Medulla oblongata (tissue), 1 donor: ENCODE measurements at regions not wholly inside any gene's neighbourhood (a gene's known extent, or its start where the extent isn't known, plus 50 kb on each side); places are given as distances from the start of the nearest gene placed in this dataset.
"Not testable (repeated sequence)": the region's sequence is repeated elsewhere in the genome, so short reads cannot be mapped to it uniquely, and the experiment has no call there.

ENCODE experiments used
- DNase-seq: peaks from one replicate; pipeline ENCODE4 v3.0.0-alpha.2; 2015; ENCODE audit errors: extremely low spot score

DNA sequence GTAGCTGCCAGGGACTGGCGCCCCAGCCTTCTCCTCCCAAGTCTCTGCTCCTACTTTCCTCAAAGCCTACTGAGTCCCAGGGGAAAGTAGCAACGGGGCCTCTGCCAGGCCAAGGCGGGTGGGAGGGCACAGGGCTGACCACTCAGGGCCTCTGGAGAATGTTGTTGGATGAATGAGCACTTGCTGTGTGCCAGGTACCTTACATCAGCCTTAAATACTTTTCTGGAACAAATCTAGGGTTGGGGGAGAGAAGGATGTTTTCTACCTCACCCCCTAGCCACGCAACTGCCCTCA lies 119.3 kb upstream of the ZBTB40 start:
- DNase-seq = no peak

DNA sequence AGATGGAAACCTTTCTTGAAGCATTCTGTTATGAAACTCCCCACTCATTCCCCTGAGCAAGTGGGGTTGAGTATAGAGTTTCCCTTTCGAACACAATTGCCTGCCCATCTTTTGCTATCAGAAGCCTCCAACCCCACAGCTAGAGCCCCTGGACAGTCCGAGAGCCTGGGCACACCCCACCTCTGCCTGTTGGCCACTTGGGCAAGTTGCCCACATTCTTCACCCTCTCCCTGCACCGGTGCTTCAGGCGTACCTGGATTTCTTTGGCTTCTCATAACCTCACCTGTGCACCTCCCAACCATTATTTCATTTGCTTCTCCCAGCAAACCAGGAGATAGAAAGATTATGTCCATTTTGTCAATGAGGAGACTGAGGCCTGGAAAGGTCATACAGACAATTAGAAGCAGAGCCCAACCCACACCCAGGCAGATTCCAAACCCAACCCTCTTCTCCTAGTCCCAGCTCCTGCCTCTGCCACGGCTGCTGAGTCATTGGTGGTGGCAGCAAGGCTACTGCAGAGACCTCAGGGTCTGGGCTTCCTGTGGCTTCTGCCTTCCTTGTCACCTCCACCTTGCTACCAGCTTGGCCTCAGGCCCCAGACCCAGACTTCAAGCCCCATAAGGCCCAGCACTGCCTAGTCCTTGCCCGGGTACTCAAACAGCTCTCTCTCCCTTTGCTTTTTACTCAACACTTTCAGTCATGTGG lies 118.7 kb upstream of the ZBTB40 start:
- DNase-seq = no peak

DNA sequence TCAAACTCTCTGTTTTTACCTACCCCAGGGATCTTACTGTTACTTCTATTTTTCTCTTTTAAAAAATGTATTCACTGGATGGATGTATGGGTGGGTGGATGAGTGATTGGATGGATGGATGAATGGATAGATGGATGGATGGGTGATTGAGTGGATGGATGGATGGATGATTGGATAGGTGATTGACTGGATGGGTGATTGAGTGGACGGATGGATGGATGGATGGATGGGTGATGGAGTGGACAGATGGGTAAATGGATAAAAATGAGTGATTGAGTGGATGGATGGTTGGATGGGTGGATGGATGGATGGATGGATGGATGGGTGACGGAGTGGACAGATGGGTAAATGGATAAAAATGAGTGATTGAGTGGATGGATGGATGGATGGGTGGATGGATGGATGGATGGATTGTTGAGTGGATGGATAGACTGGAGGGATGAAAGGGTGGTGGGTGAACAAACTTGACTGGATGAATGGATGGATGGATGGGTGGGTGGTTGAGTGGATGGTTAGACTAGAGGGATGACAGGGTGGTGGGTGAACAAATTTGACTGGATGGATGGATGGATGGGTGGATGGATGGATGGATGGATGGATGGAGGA lies 118.0 kb upstream of the ZBTB40 start:
- no peak for DNase-seq

DNA sequence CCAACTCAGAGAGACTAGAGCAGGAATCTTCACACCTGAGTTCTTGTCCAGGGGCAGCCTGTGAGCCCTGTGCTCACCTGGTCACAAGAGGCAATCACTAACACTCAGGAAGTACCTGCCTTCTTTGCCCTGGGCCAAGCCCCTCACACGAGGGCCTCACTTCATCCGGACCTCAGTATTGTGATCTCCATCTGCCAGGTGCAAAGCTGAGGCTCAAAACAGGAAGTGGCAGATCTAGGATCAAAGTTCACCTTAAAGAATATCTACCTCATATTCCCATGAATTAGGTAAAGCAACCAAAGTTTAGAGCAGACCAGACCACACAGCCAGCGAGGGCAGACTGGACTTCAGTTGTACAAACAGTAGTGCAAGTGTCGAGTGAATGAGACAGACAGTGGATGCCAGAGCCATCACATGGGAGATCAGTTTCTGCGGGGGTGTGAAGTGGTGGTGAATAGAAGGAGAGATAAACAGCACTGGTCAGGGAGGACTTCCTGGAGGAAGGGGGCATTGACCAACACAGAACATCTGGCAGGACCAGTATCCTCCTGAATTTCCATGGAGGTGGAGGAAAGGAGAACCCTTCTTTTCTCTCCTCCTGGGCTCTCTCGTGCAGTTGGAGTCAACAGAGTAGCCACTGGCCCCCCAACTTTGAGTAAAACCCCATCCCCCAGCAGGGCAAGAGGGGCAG lies 116.6 kb upstream of the ZBTB40 start:
- no peak for DNase-seq

DNA sequence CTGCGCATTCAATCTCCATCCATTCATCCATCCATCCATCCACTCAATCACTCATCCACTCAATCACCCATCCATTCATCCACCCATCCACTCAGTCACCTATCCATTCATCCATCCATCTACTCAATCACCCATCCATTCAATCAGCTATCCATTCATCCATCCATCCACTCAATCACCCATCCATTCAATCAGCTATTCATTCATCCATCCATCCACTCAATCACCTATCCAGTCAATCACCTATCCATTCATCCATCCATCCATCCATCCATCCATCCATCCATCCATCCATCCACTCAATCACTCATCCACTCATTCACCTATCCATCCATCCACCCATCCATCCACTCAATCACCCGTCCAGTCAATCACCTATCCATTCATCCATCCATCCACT lies 115.4 kb upstream of the ZBTB40 start:
- DNase-seq = not testable (repeated sequence)

DNA sequence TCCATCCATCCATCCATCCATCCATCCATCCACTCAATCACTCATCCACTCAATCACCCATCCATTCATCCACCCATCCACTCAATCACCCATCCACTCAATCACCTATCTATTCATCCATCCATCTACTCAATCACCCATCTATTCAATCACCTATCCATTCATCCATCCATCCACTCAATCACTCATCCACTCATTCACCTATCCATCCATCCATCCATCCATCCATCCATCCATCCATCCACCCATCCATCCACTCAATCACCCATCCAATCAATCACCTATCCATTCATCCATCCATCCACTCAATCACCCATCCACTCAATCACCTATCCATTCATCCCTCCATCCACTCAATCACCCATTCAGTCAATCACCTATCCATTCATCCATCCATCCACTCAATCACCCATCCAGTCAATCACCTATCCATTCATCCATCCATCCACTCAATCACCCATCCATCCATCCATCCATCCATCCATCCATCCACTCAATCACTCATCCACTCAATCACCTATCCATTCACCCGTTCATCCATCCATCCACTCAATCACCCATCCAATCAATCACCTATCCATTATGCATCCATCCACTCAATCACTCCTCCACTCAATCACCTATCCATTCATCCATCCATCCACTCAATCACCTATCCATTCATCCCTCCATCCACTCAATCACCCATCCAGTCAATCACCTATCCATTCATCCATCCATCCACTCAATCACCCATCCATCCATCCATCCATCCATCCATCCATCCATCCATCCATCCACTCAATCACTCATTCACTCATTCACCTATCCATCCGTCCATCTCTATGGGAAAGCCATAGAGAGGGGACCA lies 114.7 kb upstream of the ZBTB40 start:
- DNase-seq = not testable (repeated sequence)

- no peak for DNase-seq
Measured at GRCh38 chr1:22338071-22338765, 113.4 kb upstream of the ZBTB40 start.

DNA sequence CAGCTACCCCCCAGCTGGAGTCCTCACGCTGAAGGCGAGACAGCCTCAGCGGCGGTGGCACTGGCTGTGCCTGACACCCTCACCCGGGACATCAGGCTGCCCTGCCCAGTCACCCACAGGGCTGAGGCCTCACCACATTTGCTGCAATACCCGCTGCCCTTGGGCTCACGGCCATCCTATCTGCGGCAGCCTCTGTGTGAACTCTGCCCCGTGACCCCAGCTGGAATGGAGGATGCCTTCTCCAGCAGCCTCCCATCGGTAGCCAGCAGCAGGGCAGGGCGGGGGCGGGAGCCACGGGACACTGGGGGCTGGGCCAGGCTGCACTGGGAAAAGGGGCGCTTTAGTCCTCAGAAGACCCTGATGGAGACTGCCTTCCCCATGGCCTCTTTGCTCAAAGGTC lies 112.4 kb upstream of the ZBTB40 start:
- DNase-seq = no peak

DNA sequence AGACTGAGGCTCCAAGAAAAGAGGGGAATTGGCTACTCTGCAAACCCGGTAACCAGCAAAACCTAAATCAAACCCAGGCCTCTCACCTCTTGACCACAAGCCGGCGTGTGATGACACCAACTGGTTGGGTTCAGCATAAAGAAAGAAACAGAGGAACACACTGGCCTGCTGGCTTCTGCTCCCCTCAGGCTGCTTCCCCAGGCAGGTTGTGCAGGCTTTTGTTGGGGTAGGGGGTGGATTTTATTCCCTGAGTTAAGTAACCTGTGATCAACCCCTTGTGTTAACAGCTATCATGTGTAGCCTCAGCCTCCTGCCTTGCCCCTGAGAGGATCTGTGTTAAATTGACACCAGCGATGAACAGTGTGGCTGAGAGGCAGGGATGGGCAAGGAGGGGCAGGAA lies 111.6 kb upstream of the ZBTB40 start:
- DNase-seq = no peak

DNA sequence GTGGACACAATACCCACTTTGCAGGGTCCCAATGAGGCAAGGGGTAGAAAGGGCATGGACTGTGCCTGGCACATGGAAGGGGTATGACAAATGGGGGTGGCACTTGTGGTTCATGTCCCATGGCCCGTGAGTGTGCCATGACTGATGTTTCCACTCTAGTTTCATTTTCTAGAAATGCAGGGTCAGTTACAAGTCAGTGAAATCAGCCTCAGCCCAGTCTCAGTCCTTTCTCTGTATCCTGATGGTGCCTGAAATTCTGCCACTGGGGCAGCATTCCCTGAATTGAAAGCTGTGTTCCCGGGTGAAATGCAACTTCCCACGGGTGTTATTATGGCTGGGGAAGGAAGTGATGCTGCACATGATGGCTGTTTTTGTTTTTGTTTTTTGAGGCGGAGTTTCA lies 110.8 kb upstream of the ZBTB40 start:
- no peak for DNase-seq

- DNase-seq = no peak
Measured at GRCh38 chr1:22341791-22342605, 109.7 kb upstream of the ZBTB40 start.

DNA sequence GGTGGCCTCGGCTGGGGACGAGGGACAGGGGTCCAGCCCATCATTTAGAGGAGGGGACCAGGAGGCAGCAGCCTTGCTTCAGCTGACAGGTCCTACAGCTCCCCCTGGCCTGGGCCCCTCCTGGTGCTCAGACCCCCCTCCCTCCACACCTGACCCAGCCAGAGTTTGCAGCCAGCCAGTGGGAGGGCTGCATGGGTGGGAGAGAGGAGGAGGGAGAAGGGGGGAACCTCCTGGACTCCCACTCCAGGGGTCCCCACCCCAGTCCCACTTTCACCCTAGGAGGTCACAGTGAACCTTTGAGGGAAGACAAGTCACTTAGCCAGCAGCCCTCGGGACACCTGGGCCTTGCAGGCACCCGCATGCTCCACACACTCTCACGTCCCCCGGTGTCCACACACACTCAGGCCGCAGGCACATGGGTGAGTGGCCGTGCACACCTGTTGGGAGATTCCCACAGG lies 108.9 kb upstream of the ZBTB40 start:
- DNase-seq = no peak

DNA sequence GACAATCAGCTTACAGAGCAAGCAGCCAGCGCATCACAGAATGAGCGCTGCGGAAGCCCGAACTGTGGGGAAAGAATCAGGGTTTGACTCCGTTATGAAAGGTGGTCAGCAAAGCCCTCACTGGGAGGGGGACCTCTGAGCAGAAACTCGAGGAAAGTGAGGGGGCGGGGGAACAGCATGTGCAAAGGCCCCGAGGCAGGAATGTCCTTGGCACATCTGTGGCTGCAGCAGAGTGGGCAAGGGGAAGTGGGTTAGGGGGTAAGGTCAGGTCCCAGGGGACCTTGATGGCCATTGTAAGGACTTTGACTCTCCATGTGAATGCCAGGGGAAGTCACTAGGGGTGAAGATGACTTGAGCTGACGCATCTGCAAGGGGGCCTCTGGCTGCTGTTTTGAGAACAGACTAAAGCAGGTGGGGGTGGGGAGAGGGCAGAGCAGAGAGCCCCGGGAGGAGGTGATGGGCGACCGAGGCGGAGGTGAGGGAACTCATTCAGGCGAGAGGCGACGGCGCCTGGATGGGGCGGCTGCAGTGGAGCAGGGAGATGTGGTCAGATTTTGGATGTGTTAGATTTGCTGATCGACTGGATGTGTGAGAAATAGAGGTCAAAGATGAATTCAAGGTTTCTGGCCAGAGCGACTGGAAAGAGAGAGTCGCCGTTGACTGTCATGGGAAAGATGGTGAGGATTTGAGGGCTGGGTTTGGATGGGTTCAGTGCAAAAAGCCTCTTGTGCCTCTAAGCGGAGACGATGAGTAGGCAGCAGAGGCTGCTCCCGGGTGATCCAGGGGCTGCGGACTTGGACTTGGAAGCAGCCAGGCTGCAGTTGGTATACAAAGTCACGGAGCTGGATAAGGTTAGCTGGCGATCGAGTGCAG lies 108.0 kb upstream of the ZBTB40 start:
- DNase-seq = no peak

DNA sequence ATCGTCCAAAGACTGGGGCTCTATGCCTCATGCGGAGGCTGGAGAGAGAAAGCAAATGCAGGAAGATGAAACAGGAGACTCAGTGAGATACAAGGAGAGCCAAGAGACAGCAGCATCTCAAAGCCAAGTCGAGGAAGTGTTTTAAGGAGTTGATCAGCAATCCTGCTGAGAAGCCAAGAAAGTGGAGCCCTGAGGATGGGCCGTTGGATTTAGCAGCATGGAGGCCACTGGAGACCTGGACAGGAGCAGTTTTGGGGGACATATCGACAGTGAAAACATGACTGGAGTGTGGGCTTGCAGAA lies 107.4 kb upstream of the ZBTB40 start:
- DNase-seq = no peak

GRCh38 chr1:22344851-22345560 lies 106.6 kb upstream of the ZBTB40 start:
- no peak for DNase-seq

GRCh38 chr1:22347854-22348760 lies 103.5 kb upstream of the ZBTB40 start:
- no peak for DNase-seq

DNA sequence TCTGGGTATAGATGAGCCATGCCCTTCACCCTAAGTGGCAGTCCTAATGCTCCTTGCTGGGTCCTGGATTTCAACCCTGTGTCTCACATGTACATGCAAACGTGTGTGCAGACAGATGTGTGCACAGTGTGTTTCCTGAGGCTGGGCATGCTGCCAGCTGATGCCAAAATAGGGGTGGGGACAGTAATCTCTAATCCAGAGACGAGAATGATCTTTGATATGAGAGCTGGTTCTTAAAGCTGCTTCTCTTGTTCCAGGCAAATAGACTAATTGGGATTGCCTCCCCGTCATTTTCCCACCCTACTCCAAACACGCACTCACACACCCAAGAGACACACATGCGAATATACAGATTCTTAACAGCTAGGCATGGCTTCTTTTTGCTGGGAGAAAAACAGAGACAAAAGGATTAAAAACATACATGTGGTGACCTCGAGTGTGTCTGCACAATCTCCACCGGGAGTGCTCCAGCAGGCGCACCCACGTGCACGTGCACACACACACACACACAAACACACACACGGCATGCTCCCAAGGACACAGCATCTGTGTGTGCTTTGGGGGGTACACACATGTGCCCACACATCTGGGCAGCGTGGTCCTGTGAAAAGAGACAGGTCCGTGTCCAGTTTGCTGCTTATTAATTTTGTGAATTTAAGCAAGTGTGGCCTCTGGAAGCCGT lies 102.1 kb upstream of the ZBTB40 start:
- no peak for DNase-seq
